ENCODE measurements at regions not wholly inside any gene's neighbourhood (a gene's known extent, or its start where the extent isn't known, plus 50 kb on each side); places are given as distances from the start of the nearest gene placed in this dataset.

GRCh38 chr1:58991305-58991704 is 207.5 kb upstream of the JUN start:
- Histone ChIP-seq H2BK20ac (ENCODE audit: low read length) (no peak overlapping the region), H3K4ac (replicated peaks; ENCODE audit: insufficient read length, low read depth, low read length) (no peak overlapping the region), H2BK5ac (ENCODE audit: low read depth, low read length) (no peak overlapping the region), H2BK15ac (ENCODE audit: low read length) (no peak overlapping the region), H4K5ac (ENCODE audit: insufficient read length, low read depth, low read length) (no peak overlapping the region), H2AK5ac (ENCODE audit: low read depth, low read length) (no peak overlapping the region), H3K27ac (ENCODE audit: low read depth, low read length) (no peak overlapping the region), H3K9me3 (ENCODE audit: insufficient read depth in 2 of 2, low read depth in 1 of 2, low read length in 1 of 2) (no peaks in the 10 kb centered on the region), H3K79me2 (ENCODE audit: control insufficient read depth in 1 of 2, insufficient read depth in 2 of 2, low read length in 2 of 2) (no peaks in the 10 kb centered on the region; a peak in 1 of 4 replicates), H2BK120ac (replicated peaks; ENCODE audit: low read depth, low read length) (no peak overlapping the region), H3K23me2 (ENCODE audit: low read depth, low read length) (no peaks in the 10 kb centered on the region), H3K14ac (ENCODE audit: insufficient read length) (no peak overlapping the region), H3K18ac (ENCODE audit: extremely low read depth, low read length) (no peak overlapping the region), H3K9ac (replicated peaks in 1 of 4; ENCODE audit: extremely low read depth in 1 of 4, low read depth in 3 of 4, low read length in 3 of 4) (no peak overlapping the region), H3K79me1 (ENCODE audit: low read depth, low read length) (no peaks in the 10 kb centered on the region), H3K56ac (replicated peaks; ENCODE audit: insufficient read length, low read depth, low read length) (no peak overlapping the region), H3K27me3 (replicated peaks in 1 of 4; ENCODE audit: control insufficient read depth in 3 of 4, extremely low read depth in 1 of 4, insufficient read depth in 3 of 4, low read length in 3 of 4) (no peaks in the 10 kb centered on the region), H4K20me1 (replicated peaks in 1 of 2; ENCODE audit: control insufficient read depth in 1 of 2, insufficient read depth in 2 of 2, low read length in 2 of 2) (no peaks in the 10 kb centered on the region), H3K36me3 (ENCODE audit: control insufficient read depth in 2 of 4, insufficient read depth in 4 of 4, low read length in 3 of 4) (no peaks in the 10 kb centered on the region), H4K8ac (ENCODE audit: extremely low read depth, insufficient read depth, low read length) (no peak overlapping the region), H4K91ac (replicated peaks; ENCODE audit: insufficient read length, low read length) (no peak overlapping the region), H2AFZ (ENCODE audit: low read length) (no peak overlapping the region), H2BK12ac (ENCODE audit: low read depth, low read length) (no peak overlapping the region), H3K23ac (ENCODE audit: insufficient read length) (no peak overlapping the region), H3K4me3 (ENCODE audit: extremely low read depth in 1 of 4, insufficient read depth in 2 of 4, low read depth in 3 of 4, low read length in 4 of 4) (no peak overlapping the region), H3K4me2 (ENCODE audit: insufficient read depth in 1 of 2, low read depth in 2 of 2, low read length in 2 of 2) (no peak overlapping the region), H3K4me1 (replicated peaks in 1 of 4; ENCODE audit: control insufficient read depth in 3 of 4, insufficient read depth in 4 of 4, low read length in 3 of 4) (no peaks in the 10 kb centered on the region)
- FAIRE-seq: no peak
- POLR2A ChIA-PET (ENCODE audit: partially characterized antibody): no interaction called here
- CTCF ChIA-PET (ENCODE audit: partially characterized antibody): interaction anchor here (1.0 to 1.7 kb wide), 2 partner anchors 9 to 11 kb away, joined by 4 to 5 read pairs; no protein-coding TSS in a partner anchor
- DNase-seq (ENCODE audit: low read depth in 1 of 2, low spot score in 2 of 2): no peak
- WGBS, 2 experiments (ENCODE audit: extremely low coverage in 1 of 2, insufficient coverage in 1 of 2, insufficient read length in 1 of 2, insufficient replicate concordance in 2 of 2, low coverage in 1 of 2, low lambda C conversion rate in 2 of 2, missing lambda C conversion rate in 1 of 2): 88% methylated on average over 1 of the region's 1 CpG; no CpG with 5 or more reads in 1 of the 2 experiments
- TF ChIP-seq TAF1 (IDR thresholded peaks at IDR 0.05; ENCODE audit: low read depth, low read length) (no peak), JUND (IDR thresholded peaks at IDR 0.05; ENCODE audit: low read length) (no peak), SUZ12 (IDR thresholded peaks at IDR 0.05; ENCODE audit: low read length) (no peak), NANOG (IDR thresholded peaks at IDR 0.05; ENCODE audit: insufficient read depth, low read depth, low read length, poor library complexity, severe bottlenecking) (no peak), FOSL1 (IDR thresholded peaks at IDR 0.05; ENCODE audit: insufficient read depth, low read depth, low read length) (no peak), SIRT6 (IDR thresholded peaks at IDR 0.05; ENCODE audit: low read length) (no peak), YY1 (IDR thresholded peaks at IDR 0.05; ENCODE audit: low read depth, low read length) (no peak), SAP30 (IDR thresholded peaks at IDR 0.05; ENCODE audit: insufficient read depth, insufficient replicate concordance, low read length) (no peak), POU5F1 (IDR thresholded peaks at IDR 0.05; ENCODE audit: low read depth, low read length) (no peak), CTCF (IDR thresholded peaks at IDR 0.05; ENCODE audit: control extremely low read depth in 1 of 3, insufficient read depth in 1 of 3, low read depth in 1 of 3, low read length in 3 of 3) (no peak), TCF12 (IDR thresholded peaks at IDR 0.05; ENCODE audit: low read depth, low read length) (no peak), BACH1 (IDR thresholded peaks at IDR 0.05; ENCODE audit: low read length) (no peak)
- TF ChIP-seq, protein P1, sequence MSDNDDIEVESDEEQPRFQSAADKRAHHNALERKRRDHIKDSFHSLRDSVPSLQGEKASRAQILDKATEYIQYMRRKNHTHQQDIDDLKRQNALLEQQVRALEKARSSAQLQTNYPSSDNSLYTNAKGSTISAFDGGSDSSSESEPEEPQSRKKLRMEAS (IDR thresholded peaks at IDR 0.05): no peak

All from H1 (cell line).